ENCODE measurements at regions not wholly inside any gene's neighbourhood (a gene's known extent, or its start where the extent isn't known, plus 50 kb on each side); places are given as distances from the start of the nearest gene placed in this dataset.

- H3F3A ChIP-seq (ENCODE audit: insufficient read depth, low read depth) = no peaks in the 10 kb centered on the region
- DNase-seq = no peak
- no peaks in the 10 kb centered on the region for H3K27me3 ChIP-seq (ENCODE audit: insufficient read depth, low read depth)
- H3K4me1 ChIP-seq (replicated peaks; ENCODE audit: insufficient read depth) = no peaks in the 10 kb centered on the region
- H3K4me3 ChIP-seq = no peak overlapping the region
- no peaks in the 10 kb centered on the region for H4K20me1 ChIP-seq (ENCODE audit: insufficient read depth)
- no peak overlapping the region for H3K27ac ChIP-seq
- TF ChIP-seq EZH2 (IDR thresholded peaks at IDR 0.05; ENCODE audit: low read depth) = no peak
- no peak for TF ChIP-seq CTCF (conservative IDR thresholded peaks at IDR 0.05)
- CTCF ChIA-PET = no interaction called here
- no peak overlapping the region for H3K4me2 ChIP-seq
- no TSS peak for BruUV-seq (replicated peaks)
- H3K36me3 ChIP-seq (ENCODE audit: low read depth) = no peaks in the 10 kb centered on the region
- POLR2A ChIA-PET (ENCODE audit: unreplicated experiment) = no interaction called here
- H3K9me3 ChIP-seq (ENCODE audit: insufficient read depth, low read depth) = 0 out of 2 replicates have a peak, but pooled peaks cover 7% of the 10 kb centered on the region
- no peak overlapping the region for H2AFZ ChIP-seq
- intact Hi-C loops (cut with micrococcal nuclease; ENCODE audit: unreplicated experiment) = no loop called here
- H3K9me2 ChIP-seq (ENCODE audit: insufficient read depth) = no peaks in the 10 kb centered on the region
- no peaks in the 10 kb centered on the region for H3K79me2 ChIP-seq (ENCODE audit: low read depth)
These were observed 70.9 kb upstream of the OR5AK2 start for GRCh38 chr11:56917708-56918400.

- intact Hi-C loops (cut with micrococcal nuclease; ENCODE audit: unreplicated experiment) = no loop called here
- H3K36me3 ChIP-seq (ENCODE audit: low read depth) = no peaks in the 10 kb centered on the region
- POLR2A ChIA-PET (ENCODE audit: unreplicated experiment) = no interaction called here
- H4K20me1 ChIP-seq (ENCODE audit: insufficient read depth) = no peaks in the 10 kb centered on the region
- no peaks in the 10 kb centered on the region for H3K9me3 ChIP-seq (ENCODE audit: insufficient read depth, low read depth)
- no peak overlapping the region for H3K4me2 ChIP-seq
- no TSS peak for BruUV-seq (replicated peaks)
- TF ChIP-seq CTCF (conservative IDR thresholded peaks at IDR 0.05) = no peak
- DNase-seq = no peak
- no peak overlapping the region for H2AFZ ChIP-seq
- no peak overlapping the region for H3K4me3 ChIP-seq
- H3K27me3 ChIP-seq (ENCODE audit: insufficient read depth, low read depth) = no peaks in the 10 kb centered on the region
- no peaks in the 10 kb centered on the region for H3F3A ChIP-seq (ENCODE audit: insufficient read depth, low read depth)
- no peaks in the 10 kb centered on the region for H3K4me1 ChIP-seq (replicated peaks; ENCODE audit: insufficient read depth)
- CTCF ChIA-PET = no interaction called here
- H3K79me2 ChIP-seq (ENCODE audit: low read depth) = no peaks in the 10 kb centered on the region
- no peaks in the 10 kb centered on the region for H3K9me2 ChIP-seq (ENCODE audit: insufficient read depth)
- H3K27ac ChIP-seq = no peak overlapping the region
These were observed 72.1 kb upstream of the OR5AK2 start for GRCh38 chr11:56916587-56916986.

GRCh38 chr11:56916162-56916561 is 72.6 kb upstream of the OR5AK2 start:
- CTCF ChIA-PET = no interaction called here
- Histone ChIP-seq H3K36me3 (ENCODE audit: low read depth) (no peaks in the 10 kb centered on the region), H3K4me2 (no peak overlapping the region), H3K4me3 (no peak overlapping the region), H3K9me2 (ENCODE audit: insufficient read depth) (no peaks in the 10 kb centered on the region), H3K9me3 (ENCODE audit: insufficient read depth, low read depth) (no peaks in the 10 kb centered on the region), H3K79me2 (ENCODE audit: low read depth) (no peaks in the 10 kb centered on the region), H3K4me1 (replicated peaks; ENCODE audit: insufficient read depth) (no peaks in the 10 kb centered on the region), H4K20me1 (ENCODE audit: insufficient read depth) (no peaks in the 10 kb centered on the region), H3K27ac (no peak overlapping the region), H2AFZ (no peak overlapping the region), H3F3A (ENCODE audit: insufficient read depth, low read depth) (no peaks in the 10 kb centered on the region), H3K27me3 (ENCODE audit: insufficient read depth, low read depth) (no peaks in the 10 kb centered on the region)
- BruUV-seq (replicated peaks) = no TSS peak
- intact Hi-C loops (cut with micrococcal nuclease; ENCODE audit: unreplicated experiment) = no loop called here
- POLR2A ChIA-PET (ENCODE audit: unreplicated experiment) = no interaction called here
- TF ChIP-seq EZH2 (IDR thresholded peaks at IDR 0.05; ENCODE audit: low read depth) (no peak), CTCF (conservative IDR thresholded peaks at IDR 0.05) (no peak)
- no peak for DNase-seq
